IPS-20b (cell line): ENCODE measurements at regions not wholly inside any gene's neighbourhood (a gene's known extent, or its start where the extent isn't known, plus 50 kb on each side); places are given as distances from the start of the nearest gene placed in this dataset.

Experiments used
- H3K27ac ChIP-seq: one replicate; pipeline ENCODE4 v1.5.1; 2013; ENCODE audit warnings: low read length
- H3K27me3 ChIP-seq: 2 replicates; pipeline ENCODE4 v1.6.1; 2013; ENCODE audit warnings: mild to moderate bottlenecking, low read length, inconsistent platforms; ENCODE audit not compliant: insufficient read depth
- H3K36me3 ChIP-seq: 2 replicates; pipeline ENCODE4 v1.6.1; 2013; ENCODE audit warnings: low read depth, mild to moderate bottlenecking, inconsistent platforms, low read length, moderate library complexity; ENCODE audit not compliant: insufficient read depth
- H3K4me1 ChIP-seq: 2 replicates; pipeline ENCODE4 v1.6.1; 2013; ENCODE audit warnings: mild to moderate bottlenecking, control low read depth, inconsistent platforms, low read length, moderate library complexity; ENCODE audit not compliant: insufficient read depth
- H3K4me3 ChIP-seq: 2 replicates; pipeline ENCODE4 v1.5.1; 2013; ENCODE audit warnings: mild to moderate bottlenecking, low read length, inconsistent platforms
- H3K9ac ChIP-seq: 2 replicates; pipeline ENCODE4 v1.6.1; 2013; ENCODE audit warnings: low read depth, mild to moderate bottlenecking, inconsistent platforms, low read length, moderate library complexity
- H3K9me3 ChIP-seq: 2 replicates; pipeline ENCODE4 v1.6.1; 2013; ENCODE audit warnings: mild to moderate bottlenecking, low read depth, low read length, inconsistent platforms; ENCODE audit not compliant: insufficient read depth

DNA sequence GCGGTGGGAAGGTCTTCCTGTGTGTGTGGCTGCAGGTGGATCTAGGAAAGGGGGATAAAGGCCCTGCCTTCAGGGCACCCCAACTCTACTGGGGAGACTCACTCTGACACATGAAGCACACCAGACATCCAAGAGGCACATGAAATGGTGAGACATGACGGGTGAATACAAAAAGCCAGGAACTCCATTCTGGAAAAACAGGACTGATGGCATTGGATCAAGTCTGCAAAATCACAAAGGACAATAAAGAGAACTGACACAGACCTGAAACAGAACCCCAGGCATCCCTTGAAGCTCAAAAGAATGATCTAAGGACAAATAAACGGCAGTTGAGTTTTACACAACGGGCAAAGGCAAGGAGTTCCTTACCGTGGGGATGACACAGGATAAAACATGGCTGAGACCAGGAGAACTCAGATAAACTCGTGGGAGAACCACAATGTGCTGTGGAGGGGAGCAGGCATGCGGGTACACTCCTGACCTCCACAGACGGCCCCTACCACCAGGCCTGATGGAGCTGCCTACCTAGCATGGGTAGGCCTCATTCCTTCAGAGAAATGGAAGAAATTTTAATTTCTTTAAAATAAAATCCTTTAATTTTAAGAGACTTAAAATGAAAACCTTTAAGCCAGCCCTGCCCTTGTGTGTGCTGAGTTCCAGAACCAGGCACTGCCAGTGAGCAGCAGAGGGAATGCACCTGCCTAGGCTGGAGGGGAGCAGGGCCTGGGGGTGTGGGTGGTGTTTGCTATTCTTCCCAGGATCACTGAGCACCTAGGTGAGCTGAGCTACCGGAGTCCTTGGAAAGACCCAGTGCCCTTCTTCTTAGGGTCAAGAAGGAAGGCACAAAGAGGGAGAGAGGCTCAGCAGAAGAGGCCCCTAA lies 100.1 kb downstream of the SINHCAF start:
- H3K36me3 ChIP-seq, result no peaks in the 10 kb centered on the region
- H3K9me3 ChIP-seq, result no peaks in the 10 kb centered on the region
- no peak overlapping the region for H3K4me3 ChIP-seq
- H3K27ac ChIP-seq, result no peak overlapping the region
- H3K4me1 ChIP-seq, result peaks cover 12% of the 10 kb centered on the region; the same call in 1 of the 2 replicates
- H3K9ac ChIP-seq, result no peak overlapping the region
- H3K27me3 ChIP-seq, result 0 out of 2 replicates have a peak, but pooled peaks cover 4% of the 10 kb centered on the region

DNA sequence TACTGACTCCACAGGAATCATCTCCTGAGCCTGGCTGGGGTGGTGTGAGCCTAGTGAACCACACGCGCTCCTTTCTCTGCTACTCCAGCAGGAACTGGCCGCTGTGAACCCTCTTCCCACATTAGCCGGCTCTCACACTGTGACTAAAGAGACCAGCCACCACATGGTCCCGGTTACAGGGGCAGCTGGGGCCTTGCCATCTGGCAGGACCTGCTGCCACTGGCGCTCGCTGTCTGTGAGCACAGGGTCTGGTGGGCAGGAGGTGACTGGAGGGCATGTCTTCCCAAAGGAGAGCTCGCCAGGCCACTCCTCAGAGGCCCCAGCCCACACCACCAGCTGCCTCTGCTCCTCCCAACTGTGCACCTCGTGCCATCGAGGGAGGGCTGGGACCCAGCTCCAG lies 99.3 kb downstream of the SINHCAF start:
- Histone ChIP-seq H3K4me1 (peaks cover 10% of the 10 kb centered on the region; the same call in 1 of the 2 replicates), H3K9me3 (no peaks in the 10 kb centered on the region), H3K27me3 (0 out of 2 replicates have a peak, but pooled peaks cover 4% of the 10 kb centered on the region), H3K9ac (no peak overlapping the region), H3K4me3 (no peak overlapping the region), H3K36me3 (no peaks in the 10 kb centered on the region), H3K27ac (no peak overlapping the region)

DNA sequence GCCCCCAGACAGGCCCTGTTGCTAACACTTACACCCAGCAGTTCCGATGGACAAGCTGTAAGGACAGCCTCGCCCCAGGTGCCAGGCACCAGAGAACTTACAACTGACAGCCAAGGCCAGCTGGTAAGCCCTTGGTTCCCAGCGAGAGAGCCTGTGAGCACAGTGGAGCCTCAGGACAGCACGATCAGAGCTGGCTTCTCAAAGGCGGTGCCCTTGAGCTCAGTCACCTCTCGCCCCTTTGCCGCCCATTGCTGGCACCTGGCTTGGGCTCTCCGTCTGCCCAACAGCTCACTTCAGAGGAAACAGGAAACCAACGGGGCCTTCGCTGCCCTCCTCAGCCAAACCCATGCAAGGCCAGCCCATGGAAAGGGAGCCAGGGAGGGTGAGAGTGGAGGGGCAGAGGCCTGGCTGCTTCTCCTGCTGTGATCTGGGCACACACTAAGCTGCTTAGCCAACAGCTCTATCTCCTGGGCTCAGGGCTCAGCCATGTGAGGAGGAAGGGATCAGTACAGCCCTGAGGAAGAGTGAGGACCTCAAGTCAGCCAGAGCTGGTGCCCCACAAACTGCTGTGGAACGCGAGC lies 98.5 kb downstream of the SINHCAF start:
- Histone ChIP-seq H3K36me3 (no peaks in the 10 kb centered on the region), H3K27me3 (0 out of 2 replicates have a peak, but pooled peaks cover 4% of the 10 kb centered on the region), H3K27ac (no peak overlapping the region), H3K4me1 (peaks cover 10% of the 10 kb centered on the region; the same call in 1 of the 2 replicates), H3K9me3 (no peaks in the 10 kb centered on the region), H3K9ac (no peak overlapping the region), H3K4me3 (no peak overlapping the region)

DNA sequence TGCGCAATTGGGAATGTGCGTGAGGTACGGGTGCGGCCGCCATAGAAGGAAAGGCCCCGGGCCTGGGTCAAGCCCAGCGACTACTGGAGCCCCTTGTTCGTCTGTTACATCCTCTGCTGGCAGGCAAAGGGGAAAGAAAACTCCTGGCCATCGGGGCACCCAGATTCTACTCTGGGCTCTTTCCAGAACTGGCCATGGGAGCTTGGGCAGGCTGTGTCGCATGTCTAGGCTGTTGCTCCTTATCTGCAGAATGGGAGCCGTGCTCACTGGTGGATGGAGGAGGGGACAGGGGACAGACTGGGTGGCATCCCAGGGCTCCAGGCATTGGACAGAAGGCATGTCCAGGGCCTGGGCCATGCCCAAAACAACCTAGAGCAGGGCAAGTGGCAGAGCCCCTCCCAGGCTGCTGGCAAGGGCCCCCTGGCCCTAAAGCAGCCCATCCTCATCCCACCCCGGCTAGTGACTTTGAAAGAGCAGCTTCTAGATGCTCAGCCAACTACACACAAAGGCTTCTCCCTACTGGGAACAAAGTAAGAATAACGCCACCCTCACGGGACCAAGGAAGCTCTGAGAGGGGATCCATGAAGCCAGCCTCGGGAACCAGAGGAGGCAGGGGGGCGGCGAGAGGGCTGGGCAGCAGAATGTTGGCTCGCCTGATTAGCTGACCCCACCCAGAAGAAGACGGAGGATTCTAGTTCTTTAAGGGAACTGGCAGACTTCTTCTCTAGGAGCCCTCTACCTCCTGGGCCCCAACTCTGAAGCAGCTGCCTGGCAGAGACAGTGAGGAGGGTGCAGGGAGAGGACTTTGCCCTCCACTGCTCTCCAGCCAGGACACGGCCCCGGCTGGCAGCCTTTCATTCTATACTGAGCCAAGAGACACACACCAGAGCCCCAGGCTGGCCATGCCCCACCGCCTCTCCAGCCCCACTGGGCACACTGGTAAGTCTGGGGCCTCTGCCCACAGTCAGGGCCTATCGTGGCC lies 96.8 kb downstream of the SINHCAF start:
- Histone ChIP-seq H3K36me3 (no peaks in the 10 kb centered on the region), H3K4me1 (peaks cover 10% of the 10 kb centered on the region; the same call in 1 of the 2 replicates), H3K27me3 (0 out of 2 replicates have a peak, but pooled peaks cover 4% of the 10 kb centered on the region), H3K9ac (no peak overlapping the region), H3K9me3 (no peaks in the 10 kb centered on the region), H3K27ac (no peak overlapping the region), H3K4me3 (no peak overlapping the region)

DNA sequence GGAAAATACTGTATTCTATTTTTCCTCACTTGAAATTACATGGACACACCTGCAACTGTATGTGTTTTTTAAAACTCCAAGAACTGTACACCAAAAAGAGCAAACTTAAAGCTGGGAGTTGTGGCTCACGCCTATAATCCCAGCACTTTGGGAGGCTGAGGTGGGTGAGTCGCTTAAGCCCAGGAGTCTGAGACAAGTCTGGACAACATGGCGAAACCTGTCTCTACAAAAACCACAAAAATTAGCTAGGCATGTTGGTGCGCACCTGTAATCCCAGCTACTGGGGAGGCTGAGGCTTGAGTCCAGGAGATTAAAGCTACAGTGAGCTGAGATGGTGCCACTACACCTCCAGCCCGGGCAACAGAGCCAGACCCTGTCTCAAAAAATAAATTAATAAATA lies 95.9 kb downstream of the SINHCAF start:
- Histone ChIP-seq H3K4me1 (peaks cover 6% of the 10 kb centered on the region; the same call in 1 of the 2 replicates), H3K36me3 (no peaks in the 10 kb centered on the region), H3K9ac (no peak overlapping the region), H3K4me3 (no peak overlapping the region), H3K27me3 (0 out of 2 replicates have a peak, but pooled peaks cover 4% of the 10 kb centered on the region), H3K27ac (no peak overlapping the region), H3K9me3 (no peaks in the 10 kb centered on the region)
